ENCODE measurements at regions not wholly inside any gene's neighbourhood (a gene's known extent, or its start where the extent isn't known, plus 50 kb on each side); places are given as distances from the start of the nearest gene placed in this dataset.

- Mint-ChIP-seq H3K27ac (no peak overlapping the region), H3K27me3 (no peaks in the 10 kb centered on the region), H3K9me3 (peaks cover 0 to 5% (median 0%) of the 10 kb centered on the region in 9 donors), H3K4me1 (no peaks in the 10 kb centered on the region), H3K36me3 (no peaks in the 10 kb centered on the region), H3K4me3 (no peak overlapping the region)
- DNase-seq (no peak), ATAC-seq (no peak)
- POLR2A ChIA-PET = no interaction called here
Observed at GRCh38 chr6:115634131-115634530, 426.6 kb downstream of the FRK start.

DNA sequence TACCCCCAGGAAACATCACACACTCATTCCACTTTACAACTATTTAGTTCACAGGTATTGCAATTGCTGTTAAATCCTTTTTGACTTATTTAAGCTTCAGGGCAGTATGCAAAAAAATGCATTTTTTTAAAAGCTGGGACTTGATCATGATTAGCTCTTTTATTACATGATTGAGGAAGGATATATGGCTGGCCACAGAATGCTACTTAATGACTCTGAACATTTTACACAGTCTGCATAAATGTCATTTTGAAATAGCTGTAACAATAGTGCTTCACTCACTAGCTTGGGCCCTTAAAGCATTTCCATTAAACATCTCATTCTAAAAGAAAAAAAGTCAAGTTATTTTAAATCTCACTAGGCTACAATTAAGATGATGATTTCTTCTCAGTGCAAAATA is 429.7 kb downstream of the FRK start:
- Mint-ChIP-seq H3K27ac (no peak overlapping the region), H3K27me3 (no peaks in the 10 kb centered on the region), H3K36me3 (no peaks in the 10 kb centered on the region), H3K4me1 (no peaks in the 10 kb centered on the region), H3K9me3 (peaks cover 0 to 4% (median 0%) of the 10 kb centered on the region in 9 donors), H3K4me3 (no peak overlapping the region)
- DNase-seq = no peak
- no peak for ATAC-seq
- POLR2A ChIA-PET = no interaction called here

DNA sequence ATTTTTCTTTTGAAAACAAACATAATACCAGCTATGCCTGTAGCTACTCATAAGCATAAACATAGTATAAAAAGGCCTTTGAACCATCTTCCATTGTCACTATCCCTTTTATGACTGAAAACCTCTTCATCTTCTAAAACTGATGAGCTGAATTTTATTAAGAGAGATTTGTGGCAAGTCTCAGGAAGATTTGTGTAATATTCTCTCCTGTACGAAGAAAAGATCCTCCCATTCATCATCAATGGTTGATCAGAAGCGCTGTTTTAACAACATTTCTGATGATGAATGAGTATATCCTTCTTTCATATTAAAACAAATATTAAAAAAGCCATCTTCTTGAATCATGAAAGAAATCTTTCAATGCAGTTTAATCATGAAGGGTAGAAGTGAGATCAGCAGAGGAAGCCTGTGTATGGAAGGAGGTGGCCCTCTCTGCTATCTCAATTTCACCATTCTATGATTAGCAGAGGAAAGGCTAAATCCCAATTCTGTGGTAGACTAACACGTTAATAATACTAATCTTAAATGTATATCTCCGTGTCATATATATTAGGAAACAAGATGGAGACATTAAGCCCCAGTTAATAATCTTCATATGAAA is 430.2 kb downstream of the FRK start:
- no peak overlapping the region for H3K4me3 Mint-ChIP-seq
- no peaks in the 10 kb centered on the region for H3K4me1 Mint-ChIP-seq
- POLR2A ChIA-PET = no interaction called here
- no peak for ATAC-seq
- no peak for DNase-seq
- H3K27ac Mint-ChIP-seq = no peak overlapping the region
- peaks cover 0 to 4% (median 0%) of the 10 kb centered on the region in 9 donors for H3K9me3 Mint-ChIP-seq
- H3K27me3 Mint-ChIP-seq = no peaks in the 10 kb centered on the region
- no peaks in the 10 kb centered on the region for H3K36me3 Mint-ChIP-seq

DNA sequence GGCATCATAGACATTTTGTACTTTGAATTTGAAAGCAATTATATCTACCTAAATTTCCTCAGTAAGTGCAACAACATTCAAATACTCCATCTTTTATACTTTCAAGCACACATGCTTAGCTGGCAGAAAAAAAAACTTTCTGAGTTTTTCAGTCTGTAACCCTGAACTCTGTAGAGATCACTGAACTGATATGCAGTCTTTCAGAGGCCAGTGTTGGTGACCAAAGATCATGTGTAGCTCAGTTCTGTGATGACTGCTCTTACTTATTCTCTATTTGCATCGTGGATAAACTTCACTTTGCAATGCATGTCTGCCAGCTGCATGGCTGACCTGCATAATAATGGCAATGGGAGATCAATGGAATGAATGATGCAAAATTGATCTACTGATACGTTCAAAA is 431.3 kb downstream of the FRK start:
- Mint-ChIP-seq H3K4me1 (no peaks in the 10 kb centered on the region), H3K27me3 (no peaks in the 10 kb centered on the region), H3K9me3 (peaks cover 0 to 4% (median 0%) of the 10 kb centered on the region in 9 donors), H3K36me3 (no peaks in the 10 kb centered on the region), H3K4me3 (no peak overlapping the region), H3K27ac (no peak overlapping the region)
- POLR2A ChIA-PET = no interaction called here
- ATAC-seq (no peak), DNase-seq (no peak)

- H3K36me3 Mint-ChIP-seq = no peaks in the 10 kb centered on the region
- H3K4me3 Mint-ChIP-seq = no peak overlapping the region
- H3K27me3 Mint-ChIP-seq = no peaks in the 10 kb centered on the region
- H3K4me1 Mint-ChIP-seq = no peaks in the 10 kb centered on the region
- ATAC-seq (no peak), DNase-seq (no peak)
- H3K9me3 Mint-ChIP-seq = peaks cover 0 to 8% (median 2%) of the 10 kb centered on the region in 9 donors
- no peak overlapping the region for H3K27ac Mint-ChIP-seq
- POLR2A ChIA-PET = no interaction called here
Observed at GRCh38 chr6:115618256-115618655, 442.4 kb downstream of the FRK start.

GRCh38 chr6:115617031-115617430 is 443.7 kb downstream of the FRK start:
- POLR2A ChIA-PET = no interaction called here
- peaks cover 0 to 8% (median under 1%) of the 10 kb centered on the region in 9 donors for H3K9me3 Mint-ChIP-seq
- no peak overlapping the region for H3K4me3 Mint-ChIP-seq
- no peak for DNase-seq
- H3K4me1 Mint-ChIP-seq = no peaks in the 10 kb centered on the region
- ATAC-seq = no peak
- H3K27ac Mint-ChIP-seq = no peak overlapping the region
- H3K36me3 Mint-ChIP-seq = no peaks in the 10 kb centered on the region
- no peaks in the 10 kb centered on the region for H3K27me3 Mint-ChIP-seq

DNA sequence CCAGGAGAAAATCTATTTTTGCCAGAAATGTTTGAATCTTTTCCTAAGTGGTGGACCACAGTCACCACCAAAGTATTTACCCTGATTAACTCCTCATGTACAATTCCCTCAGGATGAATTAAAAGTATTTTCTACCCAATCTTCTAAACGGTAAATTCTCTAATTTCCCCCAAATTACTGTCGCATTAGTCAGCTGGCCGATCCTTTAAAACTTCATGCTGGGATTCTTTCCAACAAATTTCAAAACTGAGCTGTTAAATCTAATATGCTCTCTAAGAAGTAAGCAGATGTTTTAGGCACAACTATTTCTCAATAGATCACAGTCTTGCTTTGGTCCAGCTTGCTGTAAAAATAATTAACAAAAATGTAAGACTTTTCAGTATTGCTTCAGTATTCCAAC is 447.2 kb downstream of the FRK start:
- H3K27me3 Mint-ChIP-seq = no peaks in the 10 kb centered on the region
- no peak for ATAC-seq
- H3K9me3 Mint-ChIP-seq = peaks cover 0 to 10% (median 3%) of the 10 kb centered on the region in 9 donors
- H3K4me3 Mint-ChIP-seq = no peak overlapping the region
- no peaks in the 10 kb centered on the region for H3K4me1 Mint-ChIP-seq
- H3K36me3 Mint-ChIP-seq = no peaks in the 10 kb centered on the region
- no peak overlapping the region for H3K27ac Mint-ChIP-seq
- DNase-seq = no peak
- POLR2A ChIA-PET = no interaction called here

- peaks cover 0 to 10% (median 3%) of the 10 kb centered on the region in 9 donors for H3K9me3 Mint-ChIP-seq
- no peak for DNase-seq
- H3K4me3 Mint-ChIP-seq = no peak overlapping the region
- ATAC-seq = no peak
- POLR2A ChIA-PET = no interaction called here
- no peaks in the 10 kb centered on the region for H3K4me1 Mint-ChIP-seq
- no peak overlapping the region for H3K27ac Mint-ChIP-seq
- no peaks in the 10 kb centered on the region for H3K36me3 Mint-ChIP-seq
- H3K27me3 Mint-ChIP-seq = no peaks in the 10 kb centered on the region
Observed at GRCh38 chr6:115612796-115613479, 447.8 kb downstream of the FRK start.

- Mint-ChIP-seq H3K4me3 (no peak overlapping the region), H3K27ac (no peak overlapping the region), H3K27me3 (no peaks in the 10 kb centered on the region), H3K4me1 (no peaks in the 10 kb centered on the region), H3K9me3 (peaks cover 0 to 10% (median 3%) of the 10 kb centered on the region in 9 donors), H3K36me3 (no peaks in the 10 kb centered on the region)
- DNase-seq = no peak
- POLR2A ChIA-PET = no interaction called here
- no peak for ATAC-seq
Observed at GRCh38 chr6:115612216-115612615, 448.5 kb downstream of the FRK start.

DNA sequence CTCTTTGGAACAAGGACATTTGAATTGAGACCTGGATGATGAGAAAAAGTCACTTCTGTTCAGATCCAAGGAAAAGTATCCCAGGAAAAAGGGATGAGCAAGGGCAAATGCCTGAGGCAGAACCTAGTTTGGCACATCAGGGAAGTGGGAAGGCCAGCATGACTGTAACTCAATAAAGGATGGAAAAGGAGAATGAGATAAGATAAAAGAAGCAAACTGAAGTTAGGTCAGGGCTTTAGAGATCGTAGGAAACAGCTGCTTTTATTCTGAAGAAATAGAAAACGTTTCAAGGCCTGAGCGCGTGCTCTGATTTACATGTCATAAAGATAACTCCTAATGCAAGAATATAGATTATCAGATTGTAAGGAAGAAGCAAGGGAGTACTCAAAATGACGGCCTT is 450.0 kb downstream of the FRK start:
- Mint-ChIP-seq H3K4me1 (no peaks in the 10 kb centered on the region), H3K27me3 (no peaks in the 10 kb centered on the region)
- POLR2A ChIA-PET = no interaction called here

GRCh38 chr6:115609111-115609510 is 451.6 kb downstream of the FRK start:
- no peak for DNase-seq
- Mint-ChIP-seq H3K4me3 (no peak overlapping the region), H3K4me1 (no peaks in the 10 kb centered on the region), H3K27me3 (no peaks in the 10 kb centered on the region), H3K9me3 (peaks cover 0 to 12% (median 3%) of the 10 kb centered on the region in 9 donors), H3K27ac (no peak overlapping the region), H3K36me3 (no peaks in the 10 kb centered on the region)
- ATAC-seq = no peak
- POLR2A ChIA-PET = no interaction called here

More for the DNA sequence above, 450.0 kb downstream of the FRK start:
- DNase-seq (no peak), ATAC-seq (no peak)
- Mint-ChIP-seq H3K27ac (no peak overlapping the region), H3K9me3 (peaks cover 0 to 10% (median 0%) of the 10 kb centered on the region in 9 donors), H3K4me3 (no peak overlapping the region), H3K36me3 (no peaks in the 10 kb centered on the region)

- peaks cover 3 to 25% (median 10%) of the 10 kb centered on the region in 9 donors for H3K9me3 Mint-ChIP-seq
- H3K27ac Mint-ChIP-seq = no peak overlapping the region
- POLR2A ChIA-PET = no interaction called here
- H3K4me3 Mint-ChIP-seq = no peak overlapping the region
- H3K27me3 Mint-ChIP-seq = no peaks in the 10 kb centered on the region
- no peak for ATAC-seq
- H3K4me1 Mint-ChIP-seq = no peaks in the 10 kb centered on the region
- no peak for DNase-seq
- no peaks in the 10 kb centered on the region for H3K36me3 Mint-ChIP-seq
Observed at GRCh38 chr6:115602466-115602865, 458.2 kb downstream of the FRK start.

GRCh38 chr6:115601509-115601908 is 459.2 kb downstream of the FRK start:
- Mint-ChIP-seq H3K9me3 (peaks cover 3 to 25% (median 10%) of the 10 kb centered on the region in 9 donors), H3K36me3 (no peaks in the 10 kb centered on the region), H3K27ac (no peak overlapping the region), H3K4me3 (no peak overlapping the region), H3K27me3 (no peaks in the 10 kb centered on the region), H3K4me1 (no peaks in the 10 kb centered on the region)
- POLR2A ChIA-PET = no interaction called here
- DNase-seq = no peak
- ATAC-seq = no peak

GRCh38 chr6:115601064-115601463 is 459.6 kb downstream of the FRK start:
- POLR2A ChIA-PET = no interaction called here

More at GRCh38 chr6:115601064-115601463, 459.6 kb downstream of the FRK start:
- ATAC-seq (no peak), DNase-seq (no peak)
- no peaks in the 10 kb centered on the region for H3K4me1 Mint-ChIP-seq
- H3K27ac Mint-ChIP-seq = no peak overlapping the region
- H3K36me3 Mint-ChIP-seq = no peaks in the 10 kb centered on the region
- peaks cover 3 to 25% (median 10%) of the 10 kb centered on the region in 9 donors for H3K9me3 Mint-ChIP-seq
- H3K27me3 Mint-ChIP-seq = no peaks in the 10 kb centered on the region
- no peak overlapping the region for H3K4me3 Mint-ChIP-seq
